Mesenchymal stem cell (in vitro differentiated cells and primary cell): ENCODE measurements at regions not wholly inside any gene's neighbourhood (a gene's known extent, or its start where the extent isn't known, plus 50 kb on each side); places are given as distances from the start of the nearest gene placed in this dataset.

Source experiments
- DNase-seq: peaks from one replicate; pipeline ENCODE4 v3.0.0-alpha.2; 2013
- H2AFZ ChIP-seq: one replicate; pipeline ENCODE4 v1.6.1; 2013; ENCODE audit warnings: low read depth, mild to moderate bottlenecking, control low read depth, inconsistent platforms, low read length, moderate library complexity
- H2AK5ac ChIP-seq: 2 replicates; pipeline ENCODE4 v1.6.1; 2013; ENCODE audit warnings: low read length, moderate library complexity, mild to moderate bottlenecking, inconsistent platforms; ENCODE audit not compliant: severe bottlenecking
- H2BK120ac ChIP-seq: one replicate; pipeline ENCODE4 v1.6.1; 2013; ENCODE audit warnings: low read depth, mild to moderate bottlenecking, inconsistent platforms, low read length, moderate library complexity
- H2BK12ac ChIP-seq, 2 experiments: one replicate each; pipeline ENCODE4 v1.6.1; 2013; ENCODE audit warnings: inconsistent platforms in 2 of 2, low read length in 2 of 2, mild to moderate bottlenecking in 2 of 2, moderate library complexity in 2 of 2, control low read depth in 1 of 2
- H2BK15ac ChIP-seq: one replicate; pipeline ENCODE4 v1.6.1; 2013; ENCODE audit warnings: mild to moderate bottlenecking, low read depth, inconsistent platforms; ENCODE audit not compliant: poor library complexity, severe bottlenecking
- H2BK5ac ChIP-seq: 2 replicates; pipeline ENCODE4 v1.6.1; 2013; ENCODE audit warnings: low read depth, mild to moderate bottlenecking, low read length, control low read depth, inconsistent platforms; ENCODE audit not compliant: poor library complexity, severe bottlenecking
- H3K14ac ChIP-seq, 2 experiments: one replicate each; pipeline ENCODE4 v1.6.1; 2013; ENCODE audit warnings: inconsistent platforms in 2 of 2, low read length in 2 of 2, control low read depth in 1 of 2, mild to moderate bottlenecking in 1 of 2, moderate library complexity in 1 of 2
- H3K18ac ChIP-seq, 2 experiments: one replicate each; pipeline ENCODE4 v1.6.1; 2013; ENCODE audit warnings: inconsistent platforms in 2 of 2, low read length in 2 of 2, control low read depth in 1 of 2, low read depth in 1 of 2, mild to moderate bottlenecking in 1 of 2
- H3K23ac ChIP-seq, 2 experiments: one replicate each; pipeline ENCODE4 v1.6.1; 2013; ENCODE audit warnings: inconsistent platforms in 2 of 2, low read length in 2 of 2, mild to moderate bottlenecking in 2 of 2, moderate library complexity in 2 of 2, control low read depth in 1 of 2
- H3K27ac ChIP-seq: 2 replicates; pipeline ENCODE4 v1.5.1; 2013; ENCODE audit warnings: mild to moderate bottlenecking, moderate library complexity, low read length, control low read depth, inconsistent platforms; ENCODE audit not compliant: poor library complexity, severe bottlenecking
- H3K27me3 ChIP-seq, 2 experiments: 2 replicates each; pipeline versions ENCODE4 v1.6.1 to v1.7.0; 2013; ENCODE audit warnings: low read length in 2 of 2, mild to moderate bottlenecking in 2 of 2, moderate library complexity in 2 of 2, control low read depth in 1 of 2, inconsistent platforms in 1 of 2; ENCODE audit not compliant: control insufficient read depth in 1 of 2, insufficient read depth in 1 of 2
- H3K36me3 ChIP-seq, 2 experiments: 2 replicates each; pipeline versions ENCODE4 v1.6.1 to v1.7.0; 2013; ENCODE audit warnings: low read length in 2 of 2, control low read depth in 1 of 2, inconsistent platforms in 1 of 2, low read depth in 1 of 2, mild to moderate bottlenecking in 1 of 2; ENCODE audit not compliant: insufficient read depth in 2 of 2, control insufficient read depth in 1 of 2
- H3K4ac ChIP-seq, 2 experiments: one replicate each; pipeline ENCODE4 v1.6.1; 2013; ENCODE audit warnings: inconsistent platforms in 2 of 2, low read length in 2 of 2, mild to moderate bottlenecking in 2 of 2, moderate library complexity in 2 of 2, control low read depth in 1 of 2, low read depth in 1 of 2
- H3K4me1 ChIP-seq: 2 replicates; pipeline ENCODE4 v1.6.1; 2013; ENCODE audit warnings: low read depth, low read length, control low read depth; ENCODE audit not compliant: control insufficient read depth, insufficient read depth
- H3K4me2 ChIP-seq: 2 replicates; pipeline ENCODE4 v1.6.1; 2013; ENCODE audit warnings: low read length, mild to moderate bottlenecking, inconsistent platforms; ENCODE audit not compliant: poor library complexity, severe bottlenecking
- H3K4me3 ChIP-seq, 2 experiments: 2 replicates each; pipeline versions ENCODE4 v1.5.1 to v1.7.0; 2013; ENCODE audit warnings: low read length in 2 of 2, mild to moderate bottlenecking in 2 of 2, control low read depth in 1 of 2, low read depth in 1 of 2; ENCODE audit not compliant: insufficient read depth in 1 of 2
- H3K79me1 ChIP-seq: replicated peaks from 2 replicates; pipeline ENCODE4 v1.6.1; 2013; ENCODE audit warnings: mild to moderate bottlenecking, control low read depth, low read length, inconsistent platforms; ENCODE audit not compliant: poor library complexity, severe bottlenecking
- H3K9ac ChIP-seq: 2 replicates; pipeline ENCODE4 v1.7.0; 2013; ENCODE audit warnings: mild to moderate bottlenecking, low read length, moderate library complexity
- H3K9me3 ChIP-seq: 2 replicates; pipeline ENCODE4 v1.7.0; 2013; ENCODE audit warnings: mild to moderate bottlenecking, low read length; ENCODE audit not compliant: control insufficient read depth
- H4K8ac ChIP-seq: one replicate; pipeline ENCODE4 v1.6.1; 2013; ENCODE audit warnings: inconsistent platforms, mild to moderate bottlenecking, low read length, moderate library complexity
- H4K91ac ChIP-seq: one replicate; pipeline ENCODE4 v1.6.1; 2013; ENCODE audit warnings: mild to moderate bottlenecking, low read length, inconsistent platforms
- WGBS: methylation state at CpG from one replicate; pipeline ENCODE4 v1.1.7; 2013; ENCODE audit warnings: mixed read lengths; 5-methylcytosine and 5-hydroxymethylcytosine counted together

GRCh38 chr3:115322901-115323300, 175.8 kb upstream of the ZBTB20 start:
- Histone ChIP-seq H3K36me3 (no peaks in the 10 kb centered on the region), H3K27ac (no peak overlapping the region), H3K4me1 (no peaks in the 10 kb centered on the region), H3K9me3 (no peaks in the 10 kb centered on the region), H3K79me1 (no peaks in the 10 kb centered on the region), H3K4ac (no peak overlapping the region), H3K4me3 (no peak overlapping the region), H3K23ac (no peak overlapping the region), H3K9ac (no peak overlapping the region), H3K18ac (no peak overlapping the region), H2BK120ac (no peak overlapping the region), H3K4me2 (no peak overlapping the region), H2BK15ac (no peak overlapping the region), H3K14ac (no peak overlapping the region), H2BK5ac (no peak overlapping the region), H4K91ac (no peak overlapping the region), H2BK12ac (no peak overlapping the region), H3K27me3 (no peaks in the 10 kb centered on the region), H2AFZ (no peak overlapping the region), H4K8ac (no peak overlapping the region), H2AK5ac (no peak overlapping the region)
- no peak for DNase-seq
- WGBS, result 73% methylated on average over 3 of the region's 3 CpGs

DNA sequence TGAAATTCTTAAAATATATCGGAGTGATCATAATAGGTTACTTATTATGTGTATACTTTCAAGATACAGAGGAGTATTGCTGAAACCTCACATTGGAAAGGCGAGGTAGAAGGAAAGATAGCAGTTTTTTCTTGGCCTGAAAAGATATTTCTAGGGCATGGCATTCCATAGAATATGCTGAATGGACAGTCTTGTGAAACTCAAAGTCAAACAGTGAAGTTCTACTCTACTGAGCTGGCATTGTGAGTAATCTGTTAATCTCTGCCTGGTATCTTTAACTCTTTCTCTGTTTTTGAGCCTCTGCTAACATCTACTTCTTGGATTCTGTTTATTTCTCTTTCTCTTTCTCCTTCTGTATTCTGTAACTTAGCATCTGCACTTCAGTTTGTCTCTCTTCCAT, 176.3 kb upstream of the ZBTB20 start:
- Histone ChIP-seq H3K36me3 (no peaks in the 10 kb centered on the region), H3K27ac (no peak overlapping the region), H3K9me3 (no peaks in the 10 kb centered on the region), H2AFZ (no peak overlapping the region), H2BK12ac (no peak overlapping the region), H2AK5ac (no peak overlapping the region), H3K4me3 (no peak overlapping the region), H4K8ac (no peak overlapping the region), H3K18ac (no peak overlapping the region), H3K4me2 (no peak overlapping the region), H3K27me3 (no peaks in the 10 kb centered on the region), H3K14ac (no peak overlapping the region), H3K79me1 (no peaks in the 10 kb centered on the region), H3K4ac (no peak overlapping the region), H3K4me1 (no peaks in the 10 kb centered on the region), H3K23ac (no peak overlapping the region), H2BK120ac (no peak overlapping the region), H4K91ac (no peak overlapping the region), H2BK15ac (no peak overlapping the region), H3K9ac (no peak overlapping the region), H2BK5ac (no peak overlapping the region)
- DNase-seq, result no peak
- 85% methylated on average over 2 of the region's 2 CpGs for WGBS

- no peak overlapping the region for H2BK12ac ChIP-seq
- no peak overlapping the region for H3K9ac ChIP-seq
- H4K8ac ChIP-seq, result no peak overlapping the region
- no peaks in the 10 kb centered on the region for H3K27me3 ChIP-seq
- H2BK5ac ChIP-seq, result no peak overlapping the region
- H2BK15ac ChIP-seq, result no peak overlapping the region
- H3K4me2 ChIP-seq, result no peak overlapping the region
- no peaks in the 10 kb centered on the region for H3K4me1 ChIP-seq
- no peak overlapping the region for H2AK5ac ChIP-seq
- H3K27ac ChIP-seq, result no peak overlapping the region
- H3K36me3 ChIP-seq, result no peaks in the 10 kb centered on the region
- H3K18ac ChIP-seq, result no peak overlapping the region
- H2AFZ ChIP-seq, result no peak overlapping the region
- no peak overlapping the region for H3K23ac ChIP-seq
- DNase-seq, result no peak
- H3K79me1 ChIP-seq, result no peaks in the 10 kb centered on the region
- no peak overlapping the region for H2BK120ac ChIP-seq
- no peak overlapping the region for H3K4me3 ChIP-seq
- H4K91ac ChIP-seq, result no peak overlapping the region
- no peaks in the 10 kb centered on the region for H3K9me3 ChIP-seq
- H3K4ac ChIP-seq, result no peak overlapping the region
- H3K14ac ChIP-seq, result no peak overlapping the region
- WGBS, result no CpG with 5 or more reads among the region's 1 CpG
Measured at GRCh38 chr3:115324056-115324455, 177.0 kb upstream of the ZBTB20 start.

DNA sequence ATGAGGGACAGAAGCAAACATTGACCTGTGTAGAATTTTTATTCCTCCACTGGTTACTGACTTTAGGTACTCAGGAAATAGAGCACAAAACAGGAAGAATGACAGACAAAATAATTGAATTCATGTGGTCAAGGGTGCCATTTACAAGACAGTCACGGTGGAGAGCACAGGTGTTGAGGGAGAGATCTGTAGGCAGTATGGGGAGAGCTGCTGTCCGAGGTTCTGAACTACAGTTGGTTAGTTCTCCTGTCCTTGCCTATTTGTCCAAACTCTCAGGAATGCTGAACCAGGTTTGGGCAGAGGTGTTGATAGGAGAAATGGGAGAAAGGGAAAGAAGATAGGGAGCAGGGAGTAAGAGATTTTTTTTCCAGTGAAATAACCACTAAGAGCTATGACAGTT, 178.5 kb upstream of the ZBTB20 start:
- H3K36me3 ChIP-seq, result no peaks in the 10 kb centered on the region
- no peak overlapping the region for H3K23ac ChIP-seq
- no peak overlapping the region for H2AK5ac ChIP-seq
- no peak overlapping the region for H2BK120ac ChIP-seq
- no peak overlapping the region for H4K8ac ChIP-seq
- H3K27me3 ChIP-seq, result no peaks in the 10 kb centered on the region
- H2BK12ac ChIP-seq, result no peak overlapping the region
- H3K4me2 ChIP-seq, result no peak overlapping the region
- H3K4ac ChIP-seq, result no peak overlapping the region
- WGBS, result 0% methylated on average over 2 of the region's 2 CpGs
- H3K79me1 ChIP-seq, result no peaks in the 10 kb centered on the region
- H2BK15ac ChIP-seq, result no peak overlapping the region
- no peak overlapping the region for H2AFZ ChIP-seq
- H3K4me3 ChIP-seq, result no peak overlapping the region
- no peak overlapping the region for H3K14ac ChIP-seq
- H2BK5ac ChIP-seq, result no peak overlapping the region
- H3K4me1 ChIP-seq, result no peaks in the 10 kb centered on the region
- peak; percentile 43 for DNase-seq
- H3K18ac ChIP-seq, result no peak overlapping the region
- no peak overlapping the region for H4K91ac ChIP-seq
- H3K9ac ChIP-seq, result no peak overlapping the region
- no peaks in the 10 kb centered on the region for H3K9me3 ChIP-seq
- H3K27ac ChIP-seq, result no peak overlapping the region
